HG03108 (cell line): ENCODE measurements at regions not wholly inside any gene's neighbourhood (a gene's known extent, or its start where the extent isn't known, plus 50 kb on each side); places are given as distances from the start of the nearest gene placed in this dataset.

Experiments used
- ATAC-seq: cut with Tn5 transposase; IDR thresholded peaks from one replicate; pipeline ENCODE4 v1.9.1; 2021; ENCODE audit warnings: moderate library complexity; ENCODE audit not compliant: unreplicated experiment

- ATAC-seq: no peak
Measured at GRCh38 chr4:125507141-125507540, 192.4 kb downstream of the FAT4 start.

- ATAC-seq: no peak
Measured at GRCh38 chr4:125511715-125512114, 197.0 kb downstream of the FAT4 start.

- ATAC-seq: no peak
Measured at GRCh38 chr4:125515016-125515415, 200.3 kb downstream of the FAT4 start.

- ATAC-seq: no peak
Measured at GRCh38 chr4:125517831-125518230, 203.1 kb downstream of the FAT4 start.

GRCh38 chr4:125518281-125518680 is 203.5 kb downstream of the FAT4 start:
- ATAC-seq: no peak

- no peak for ATAC-seq
Measured at GRCh38 chr4:125519371-125520146, 204.8 kb downstream of the FAT4 start.

GRCh38 chr4:125520258-125520990 is 205.7 kb downstream of the FAT4 start:
- no peak for ATAC-seq

- ATAC-seq: no peak
Measured at GRCh38 chr4:125522588-125522987, 207.8 kb downstream of the FAT4 start.

- no peak for ATAC-seq
Measured at GRCh38 chr4:125522992-125523391, 208.2 kb downstream of the FAT4 start.

GRCh38 chr4:125526420-125526819 is 211.7 kb downstream of the FAT4 start:
- no peak for ATAC-seq

GRCh38 chr4:125527681-125528080 is 212.9 kb downstream of the FAT4 start:
- ATAC-seq: no peak

- ATAC-seq: no peak
Measured at GRCh38 chr4:125529071-125529470, 214.3 kb downstream of the FAT4 start.

- no peak for ATAC-seq
Measured at GRCh38 chr4:125538670-125539069, 223.9 kb downstream of the FAT4 start.

- ATAC-seq: no peak
Measured at GRCh38 chr4:125539691-125540090, 224.9 kb downstream of the FAT4 start.

GRCh38 chr4:125541836-125542385 is 227.2 kb downstream of the FAT4 start:
- no peak for ATAC-seq

- no peak for ATAC-seq
Measured at GRCh38 chr4:125546272-125546671, 231.5 kb downstream of the FAT4 start.

- ATAC-seq: no peak
Measured at GRCh38 chr4:125547836-125548235, 233.1 kb downstream of the FAT4 start.

GRCh38 chr4:125550769-125551168 is 236.0 kb downstream of the FAT4 start:
- no peak for ATAC-seq

GRCh38 chr4:125551466-125551865 is 236.7 kb downstream of the FAT4 start:
- ATAC-seq: no peak

- no peak for ATAC-seq
Measured at GRCh38 chr4:125551967-125552366, 237.2 kb downstream of the FAT4 start.

- no peak for ATAC-seq
Measured at GRCh38 chr4:125572601-125573000, 257.8 kb downstream of the FAT4 start.

- ATAC-seq: no peak
Measured at GRCh38 chr4:125573368-125573767, 258.6 kb downstream of the FAT4 start.
